ENCODE measurements at regions not wholly inside any gene's neighbourhood (a gene's known extent, or its start where the extent isn't known, plus 50 kb on each side); places are given as distances from the start of the nearest gene placed in this dataset.

- DNase-seq: no peak
Observed at GRCh38 chr6:140636271-140636907, 1261.9 kb upstream of the CITED2 start.

- no peak for DNase-seq
Observed at GRCh38 chr6:140627002-140627401, 1252.6 kb upstream of the CITED2 start.

GRCh38 chr6:140623498-140623897, 1249.0 kb upstream of the CITED2 start:
- no peak for DNase-seq

- DNase-seq: no peak
Observed at GRCh38 chr6:140620496-140620895, 1246.0 kb upstream of the CITED2 start.

- no peak for DNase-seq
Observed at GRCh38 chr6:140609956-140610355, 1235.5 kb upstream of the CITED2 start.

GRCh38 chr6:140609321-140609720, 1234.9 kb upstream of the CITED2 start:
- no peak for DNase-seq

- DNase-seq: no peak
Observed at GRCh38 chr6:140604786-140605185, 1230.3 kb upstream of the CITED2 start.

GRCh38 chr6:140602431-140603248, 1228.2 kb upstream of the CITED2 start:
- DNase-seq: no peak

- DNase-seq: no peak
Observed at GRCh38 chr6:140601021-140601808, 1226.8 kb upstream of the CITED2 start.

- DNase-seq: no peak
Observed at GRCh38 chr6:140599916-140600315, 1225.5 kb upstream of the CITED2 start.

- no peak for DNase-seq
Observed at GRCh38 chr6:140597181-140597580, 1222.7 kb upstream of the CITED2 start.

GRCh38 chr6:140594806-140595128, 1220.3 kb upstream of the CITED2 start:
- DNase-seq: no peak

- DNase-seq: no peak
Observed at GRCh38 chr6:140592877-140593276, 1218.4 kb upstream of the CITED2 start.

- DNase-seq: no peak
Observed at GRCh38 chr6:140590641-140591040, 1216.2 kb upstream of the CITED2 start.

- DNase-seq: no peak
Observed at GRCh38 chr6:140586426-140587061, 1212.1 kb upstream of the CITED2 start.

GRCh38 chr6:140581601-140582000, 1207.2 kb upstream of the CITED2 start:
- DNase-seq: no peak

- no peak for DNase-seq
Observed at GRCh38 chr6:140579918-140580317, 1205.5 kb upstream of the CITED2 start.

GRCh38 chr6:140576004-140576555, 1201.6 kb upstream of the CITED2 start:
- DNase-seq: no peak

GRCh38 chr6:140572867-140573266, 1198.4 kb upstream of the CITED2 start:
- no peak for DNase-seq

GRCh38 chr6:140572129-140572528, 1197.7 kb upstream of the CITED2 start:
- no peak for DNase-seq

GRCh38 chr6:140571145-140571544, 1196.7 kb upstream of the CITED2 start:
- no peak for DNase-seq

GRCh38 chr6:140567466-140567865, 1193.0 kb upstream of the CITED2 start:
- no peak for DNase-seq

- DNase-seq: no peak
Observed at GRCh38 chr6:140566781-140567277, 1192.4 kb upstream of the CITED2 start.
